SK-N-SH treated with all-trans-retinoic acid at 6 μM for 48 hours (cell line): ENCODE measurements at regions not wholly inside any gene's neighbourhood (a gene's known extent, or its start where the extent isn't known, plus 50 kb on each side); places are given as distances from the start of the nearest gene placed in this dataset.

Source experiments
- ATAC-seq: fragments of 200-7000 bp; cut with Tn5 transposase; 3 replicates; pipeline ENCODE4 v1.9.1; 2020; ENCODE audit warnings: mild to moderate bottlenecking, moderate library complexity
- ARNTL ChIP-seq: fragments of 450-650 bp; formaldehyde crosslinking; IDR thresholded peaks from 2 replicates; pipeline ENCODE4 v1.5.0; 2020; ENCODE audit warnings: low read depth, mild to moderate bottlenecking, moderate library complexity, borderline replicate concordance
- BACH2 ChIP-seq: fragments of 250-450 bp; sonication (Bioruptor Pico); IDR thresholded peaks from 2 replicates; pipeline ENCODE4 v1.9.0; 2021; ENCODE audit warnings: mild to moderate bottlenecking, borderline replicate concordance
- CREB5 ChIP-seq: fragments of 250-450 bp; sonication (Bioruptor Pico); IDR thresholded peaks from 2 replicates; pipeline ENCODE4 v1.5.1; 2020; ENCODE audit warnings: low read depth, mild to moderate bottlenecking, moderate library complexity
- CSDC2 ChIP-seq: fragments of 250-450 bp; sonication (Bioruptor Pico); IDR thresholded peaks from 2 replicates; pipeline ENCODE4 v1.5.0; 2020; ENCODE audit warnings: mild to moderate bottlenecking, moderate library complexity
- CSRNP3 ChIP-seq: fragments of 250-450 bp; sonication (Bioruptor Pico); IDR thresholded peaks from 2 replicates; pipeline ENCODE4 v1.5.1; 2021; ENCODE audit warnings: mild to moderate bottlenecking, moderate library complexity
- GLIS3 ChIP-seq: fragments of 250-450 bp; sonication (Bioruptor Pico); IDR thresholded peaks from 2 replicates; pipeline ENCODE4 v1.5.0; 2020; ENCODE audit warnings: mild to moderate bottlenecking, moderate library complexity
- ISL1 ChIP-seq: fragments of 250-450 bp; sonication (Bioruptor Pico); IDR thresholded peaks from 2 replicates; pipeline ENCODE4 v2.1.2; 2022; ENCODE audit warnings: mild to moderate bottlenecking, moderate library complexity
- OSR1 ChIP-seq: fragments of 250-450 bp; sonication (Bioruptor Pico); IDR thresholded peaks from 2 replicates; pipeline ENCODE4 v1.8.0; 2022; ENCODE audit warnings: moderate library complexity, mild to moderate bottlenecking, inconsistent platforms
- PATZ1 ChIP-seq: fragments of 250-450 bp; sonication (Bioruptor Pico); IDR thresholded peaks from 2 replicates; pipeline ENCODE4 v1.8.0; 2020; ENCODE audit warnings: mild to moderate bottlenecking, moderate library complexity, borderline replicate concordance
- POU6F1 ChIP-seq: fragments of 250-450 bp; sonication (Bioruptor Pico); IDR thresholded peaks from 2 replicates; pipeline ENCODE4 v1.8.0; 2021; ENCODE audit warnings: low read depth, mild to moderate bottlenecking, moderate library complexity, borderline replicate concordance
- PPARA ChIP-seq: fragments of 250-450 bp; sonication (Bioruptor Pico); IDR thresholded peaks from 2 replicates; pipeline ENCODE4 v1.5.0; 2020; ENCODE audit warnings: mild to moderate bottlenecking, borderline replicate concordance
- RARB ChIP-seq: fragments of 250-450 bp; sonication (Bioruptor Pico); IDR thresholded peaks from 2 replicates; pipeline ENCODE4 v1.8.0; 2021; ENCODE audit warnings: mild to moderate bottlenecking, moderate library complexity
- SNAI2 ChIP-seq: fragments of 250-450 bp; sonication (Bioruptor Pico); IDR thresholded peaks from 2 replicates; pipeline ENCODE4 v1.5.0; 2020; ENCODE audit warnings: mild to moderate bottlenecking, moderate library complexity
- TCF4 ChIP-seq: fragments of 250-450 bp; sonication (Bioruptor Pico); IDR thresholded peaks from 2 replicates; pipeline ENCODE4 v1.8.0; 2021; ENCODE audit warnings: mild to moderate bottlenecking, moderate library complexity, borderline replicate concordance
- TOX ChIP-seq: fragments of 250-450 bp; sonication (Bioruptor Pico); IDR thresholded peaks from 2 replicates; pipeline ENCODE4 v1.8.0; 2021; ENCODE audit warnings: mild to moderate bottlenecking, moderate library complexity, borderline replicate concordance
- TSHZ2 ChIP-seq: fragments of 250-450 bp; sonication (Bioruptor Pico); IDR thresholded peaks from 2 replicates; pipeline ENCODE4 v1.5.0; 2020; ENCODE audit warnings: mild to moderate bottlenecking, moderate library complexity
- ZC3H10 ChIP-seq: fragments of 250-450 bp; sonication (Bioruptor Pico); IDR thresholded peaks from 2 replicates; pipeline ENCODE4 v1.5.1; 2021; ENCODE audit warnings: mild to moderate bottlenecking, moderate library complexity
- ZFP3 ChIP-seq: fragments of 250-450 bp; sonication (Bioruptor Pico); IDR thresholded peaks from 2 replicates; pipeline ENCODE4 v1.5.0; 2020; ENCODE audit warnings: mild to moderate bottlenecking, moderate library complexity
- ZFP30 ChIP-seq: fragments of 450-650 bp; formaldehyde crosslinking; IDR thresholded peaks from 2 replicates; pipeline ENCODE4 v1.5.0; 2022; ENCODE audit warnings: mild to moderate bottlenecking, moderate library complexity
- ZNF565 ChIP-seq: fragments of 450-650 bp; formaldehyde crosslinking; conservative IDR thresholded peaks from 2 replicates; pipeline ENCODE4 v1.5.0; 2020; ENCODE audit warnings: low read depth, mild to moderate bottlenecking, moderate library complexity
- ZNF70 ChIP-seq: fragments of 450-650 bp; formaldehyde crosslinking; IDR thresholded peaks from 2 replicates; pipeline ENCODE4 v1.5.0; 2020; ENCODE audit warnings: mild to moderate bottlenecking, moderate library complexity
- ZNF8 ChIP-seq: fragments of 450-650 bp; formaldehyde crosslinking; IDR thresholded peaks from 2 replicates; pipeline ENCODE4 v1.5.0; 2020; ENCODE audit warnings: mild to moderate bottlenecking, moderate library complexity

GRCh38 chr11:93256623-93257022, 58.8 kb upstream of the SLC36A4 start:
- ATAC-seq, result no peak
- TF ChIP-seq CSDC2 (CRISPR knock-in tag) (no peak), TCF4 (CRISPR knock-in tag) (0 out of 2 replicates have a peak, but pooled peaks have one; percentile 48)

- TF ChIP-seq ZFP30 (no peak), ZNF70 (CRISPR knock-in tag) (no peak), ARNTL (CRISPR knock-in tag) (no peak), POU6F1 (CRISPR knock-in tag) (no peak), TOX (no peak), BACH2 (CRISPR knock-in tag) (no peak), CREB5 (CRISPR knock-in tag) (no peak), SNAI2 (CRISPR knock-in tag) (no peak), RARB (CRISPR knock-in tag) (no peak), ISL1 (no peak), ZNF8 (no peak), PATZ1 (no peak), CSRNP3 (no peak), ZFP3 (CRISPR knock-in tag) (no peak), OSR1 (CRISPR knock-in tag) (no peak), ZNF565 (CRISPR knock-in tag) (no peak), GLIS3 (CRISPR knock-in tag) (no peak), TSHZ2 (CRISPR knock-in tag) (no peak), PPARA (no peak), CSDC2 (CRISPR knock-in tag) (no peak)
- no peak for ATAC-seq
Observed at GRCh38 chr11:93267383-93267782, 63.2 kb upstream of the DEUP1 start.

- TF ChIP-seq PATZ1 (no peak), ZNF8 (no peak), TSHZ2 (CRISPR knock-in tag) (no peak), CSDC2 (CRISPR knock-in tag) (no peak), BACH2 (CRISPR knock-in tag) (no peak), ZC3H10 (CRISPR knock-in tag) (no peak), GLIS3 (CRISPR knock-in tag) (no peak), CREB5 (CRISPR knock-in tag) (no peak), ARNTL (CRISPR knock-in tag) (no peak), ISL1 (no peak), TOX (no peak), SNAI2 (CRISPR knock-in tag) (no peak)
- ATAC-seq, result no peak
Observed at GRCh38 chr11:93268287-93269040, 62.1 kb upstream of the DEUP1 start.
